SKM-1 (cell line): ENCODE measurements at regions not wholly inside any gene's neighbourhood (a gene's known extent, or its start where the extent isn't known, plus 50 kb on each side); places are given as distances from the start of the nearest gene placed in this dataset.

ENCODE experiments used
- DNase-seq: peaks from one replicate; lab custom pipeline; 2025; ENCODE audit not compliant: unreplicated experiment; lab: John Stamatoyannopoulos, UW

DNA sequence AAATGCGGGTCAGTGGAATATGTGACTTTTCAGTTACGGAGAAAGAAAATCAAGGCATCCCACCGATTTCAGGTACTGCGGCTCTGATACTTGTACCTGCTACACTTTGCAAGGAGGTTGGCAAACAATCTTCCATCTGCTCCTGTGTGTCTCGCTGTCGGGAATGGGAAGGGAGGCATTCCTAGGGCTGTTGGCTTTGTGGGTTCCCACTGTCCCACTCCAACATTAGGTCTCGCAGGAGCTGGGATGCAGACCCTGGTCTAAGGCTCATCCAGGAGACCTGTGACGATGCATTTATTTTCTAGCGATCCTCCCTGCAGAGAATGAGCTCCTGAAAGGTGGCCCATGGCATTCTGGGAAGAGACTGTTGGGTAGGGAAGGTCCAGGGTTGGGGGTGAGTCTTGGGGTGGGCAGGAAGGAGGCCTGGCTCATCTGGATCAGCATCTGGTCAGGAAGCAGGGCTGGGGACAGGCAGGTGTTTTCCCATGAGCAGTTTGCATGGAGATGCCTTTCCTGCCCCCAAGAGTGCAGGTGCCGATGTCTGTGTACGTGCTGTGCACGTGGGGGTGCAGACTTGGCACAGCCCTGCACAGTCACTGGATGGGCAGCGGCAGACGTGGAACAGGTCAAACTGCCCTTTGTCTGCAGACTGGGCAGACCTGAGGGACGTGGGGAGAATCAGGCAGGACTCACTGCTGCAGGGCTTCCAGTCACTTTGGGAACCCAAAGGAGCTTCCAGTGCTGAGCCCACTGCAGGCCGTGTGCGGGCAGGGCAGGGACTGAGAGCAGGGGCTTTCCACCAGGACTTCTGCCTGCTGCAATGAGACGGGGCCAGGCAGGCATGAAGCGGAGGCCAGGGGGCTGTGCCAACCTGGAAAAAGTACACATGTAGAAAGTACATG, 152.4 kb downstream of the TEX29 start:
- no peak for DNase-seq

DNA sequence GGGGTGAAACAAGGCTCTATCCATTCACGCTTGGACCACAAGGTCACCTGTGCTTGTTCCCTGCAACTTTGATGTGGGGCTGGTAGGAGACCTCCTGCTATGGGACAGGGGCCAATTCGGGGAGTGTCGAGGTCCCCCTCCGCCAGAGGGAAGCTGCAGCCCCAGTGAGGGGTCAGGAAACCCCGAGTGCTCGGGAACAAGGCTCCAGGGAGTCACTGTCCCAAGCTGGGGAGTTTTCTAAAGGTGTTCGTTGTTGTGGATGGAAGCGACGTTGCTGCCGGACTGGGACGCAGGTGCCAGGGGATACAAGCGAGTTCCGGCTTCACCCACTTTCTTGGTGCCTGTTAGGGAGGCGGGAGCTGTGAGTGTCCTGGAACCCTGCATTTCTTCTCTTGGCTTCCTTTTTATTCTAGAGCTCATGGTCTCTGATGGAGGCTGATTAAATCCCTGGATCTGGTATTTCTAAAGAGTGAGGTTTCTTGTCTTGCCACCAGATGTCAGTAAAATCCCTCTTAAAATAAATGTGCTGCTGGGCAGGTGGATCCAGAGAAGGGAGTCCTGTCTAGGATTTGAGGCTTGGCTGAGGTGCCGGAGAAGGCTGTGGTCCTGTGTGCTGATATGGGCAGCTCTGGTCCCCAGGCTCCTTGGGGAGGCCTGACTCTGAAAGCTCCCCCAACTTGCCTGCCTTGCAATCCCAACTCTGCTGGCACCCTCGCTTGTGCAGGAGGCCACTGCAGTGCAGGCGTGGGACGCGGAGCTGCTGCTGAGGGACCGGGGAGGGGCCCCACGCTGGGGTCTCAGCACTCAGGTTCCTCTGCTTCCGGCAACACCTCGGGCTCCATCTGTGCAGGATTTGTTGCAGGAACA, 153.9 kb downstream of the TEX29 start:
- DNase-seq = peak; percentile 2

DNA sequence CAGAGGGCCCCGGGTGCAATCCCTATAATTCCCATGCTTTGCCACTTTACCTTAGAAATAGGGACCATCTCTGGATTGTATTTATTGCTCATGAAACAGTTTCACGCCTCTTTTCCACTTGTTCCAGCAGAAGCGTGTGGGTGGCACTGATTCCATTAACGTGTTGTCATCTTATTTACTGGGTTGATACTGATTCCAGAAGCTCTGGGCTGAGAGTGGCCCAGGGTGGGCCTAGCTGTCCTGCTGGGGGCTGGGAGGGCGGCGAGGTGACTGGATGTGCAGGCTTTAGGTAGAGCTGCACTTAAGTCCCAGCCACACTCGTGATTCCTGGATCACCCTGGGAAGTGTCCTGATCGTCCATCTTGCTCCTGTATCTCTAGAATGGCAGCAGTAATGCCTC, 155.0 kb downstream of the TEX29 start:
- no peak for DNase-seq

DNA sequence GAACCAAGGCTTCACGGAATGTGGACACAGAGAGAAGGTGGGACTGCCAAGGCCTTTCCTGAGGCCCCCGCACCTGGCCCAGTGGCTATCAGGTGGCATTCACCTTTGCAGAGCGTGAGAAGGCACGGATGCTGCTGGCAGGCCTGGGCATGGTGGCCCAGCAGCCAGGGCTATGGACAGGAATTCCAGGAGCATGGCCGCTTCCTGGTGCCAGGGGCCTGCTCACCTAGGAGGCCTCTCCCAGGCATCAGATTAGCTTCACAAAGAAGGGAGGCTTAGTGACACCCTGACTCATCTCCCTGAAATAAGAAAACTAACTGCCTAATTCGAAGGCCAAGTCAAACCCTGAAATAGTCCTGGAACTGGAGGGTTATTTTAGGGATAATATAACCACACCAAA, 155.8 kb downstream of the TEX29 start:
- no peak for DNase-seq

DNA sequence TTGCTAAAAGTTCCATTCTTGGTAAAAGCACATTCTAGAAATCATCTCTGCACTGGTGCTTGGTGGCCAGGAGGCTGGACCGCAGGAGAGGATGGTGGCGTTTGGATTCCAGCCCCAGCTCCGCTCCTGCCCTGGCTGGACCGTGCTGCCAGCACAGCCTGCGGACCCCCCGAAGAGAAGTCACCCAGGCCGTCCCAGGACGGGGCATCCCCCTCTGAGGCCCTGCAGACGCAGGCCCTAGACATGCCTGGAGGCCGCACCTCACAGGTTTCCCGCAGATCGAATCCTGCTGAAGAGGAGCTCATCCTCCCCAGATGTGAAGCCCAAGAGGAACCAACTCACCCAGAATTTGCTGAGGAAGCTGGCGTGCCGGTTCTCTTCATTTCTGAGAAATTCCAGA, 159.0 kb downstream of the TEX29 start:
- DNase-seq = no peak

DNA sequence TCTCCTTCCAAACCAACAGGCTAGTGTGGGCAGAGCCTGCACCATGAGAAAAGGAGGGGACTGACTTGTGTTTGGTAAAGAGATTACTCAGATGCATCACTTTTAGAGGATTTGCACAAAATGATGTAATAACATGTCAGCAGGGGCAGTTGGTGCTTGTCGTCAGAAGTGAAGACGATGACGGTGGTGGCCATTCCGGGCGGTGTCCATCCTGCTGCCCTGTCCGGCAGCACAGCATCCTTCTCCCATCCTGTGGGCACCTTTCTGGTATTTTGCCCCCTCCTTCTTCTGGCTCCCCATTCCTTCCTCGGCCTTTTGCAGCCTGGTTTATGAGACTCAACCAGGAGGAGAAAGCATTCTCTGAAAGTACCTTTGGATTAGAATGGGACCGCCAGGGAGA, 160.1 kb downstream of the TEX29 start:
- no peak for DNase-seq

DNA sequence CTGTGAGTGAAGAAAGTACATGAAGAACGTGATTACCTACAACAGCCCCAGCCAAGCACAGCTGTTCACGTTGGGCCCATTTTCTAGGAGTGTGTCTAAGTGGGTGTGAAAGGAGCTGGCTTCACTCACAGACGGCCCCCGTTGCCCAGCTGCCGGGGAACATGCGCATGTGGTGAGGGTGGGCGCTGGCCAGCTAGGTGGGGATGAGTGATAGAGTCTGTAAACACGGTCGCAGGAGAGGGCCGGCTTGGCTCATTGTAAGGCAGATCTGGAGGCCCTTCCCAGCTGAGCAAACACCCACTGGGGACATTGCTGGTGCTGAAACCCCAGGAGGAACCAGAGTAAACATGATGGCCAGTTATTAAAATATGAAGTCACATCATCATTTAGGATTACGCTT, 160.5 kb downstream of the TEX29 start:
- no peak for DNase-seq

DNA sequence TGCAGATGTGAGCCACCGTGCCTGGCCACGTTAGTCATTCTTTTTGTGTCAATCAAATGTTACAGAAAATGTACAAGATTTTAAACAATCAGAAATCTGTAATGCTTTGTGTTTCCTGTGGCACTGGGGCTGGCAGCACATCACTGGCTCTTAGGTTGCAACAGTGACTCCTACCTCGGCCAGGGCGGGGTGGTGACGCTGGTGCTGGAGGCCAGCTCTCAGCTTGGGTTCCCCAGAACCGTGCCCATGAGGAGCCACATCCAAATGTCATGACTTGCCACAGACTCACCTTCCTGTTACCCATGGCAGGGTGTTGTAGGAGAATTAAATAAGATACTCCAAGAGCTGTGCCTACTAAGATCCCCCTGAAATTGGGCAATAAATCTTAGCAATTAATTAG, 161.7 kb downstream of the TEX29 start:
- DNase-seq = no peak

DNA sequence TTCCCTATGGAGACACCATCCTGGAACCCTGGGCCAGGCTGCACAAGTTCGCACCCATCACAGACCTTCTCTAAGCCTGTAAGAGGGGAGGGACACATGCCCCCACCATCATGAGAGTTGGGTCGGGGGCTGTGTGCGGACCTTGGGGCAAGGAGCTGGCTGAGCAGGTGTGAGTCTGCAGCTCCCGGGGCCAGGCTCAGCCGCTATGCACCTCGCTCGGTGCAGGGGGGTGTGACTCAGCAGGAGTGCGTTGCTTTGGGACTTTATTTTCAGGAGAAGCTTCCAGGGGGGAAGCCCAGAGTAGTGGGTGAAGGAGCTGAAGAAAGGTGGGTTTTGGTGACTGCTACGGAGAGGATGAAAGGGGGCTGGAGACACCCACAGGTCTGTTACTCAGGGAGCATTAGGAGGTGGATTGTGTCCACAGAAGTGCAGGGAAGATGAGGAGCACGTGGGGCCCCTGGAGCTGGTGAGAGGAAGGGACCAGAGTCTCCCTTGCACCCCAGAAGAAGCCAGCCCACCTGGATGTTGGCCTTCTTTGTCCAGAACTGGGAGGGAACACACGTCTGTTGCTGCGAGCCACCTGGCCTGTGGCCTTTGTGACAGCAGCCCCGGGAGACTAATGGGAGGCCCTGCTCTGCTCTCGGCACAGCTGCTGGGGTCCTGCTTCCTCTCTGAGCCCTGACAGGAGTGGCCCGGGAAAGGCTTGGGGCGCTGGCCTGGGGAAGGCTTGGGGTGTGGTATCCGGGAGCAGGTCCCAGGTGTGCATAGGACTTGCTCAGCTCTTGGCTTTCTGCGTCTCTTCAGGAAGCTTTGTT, 162.6 kb downstream of the TEX29 start:
- no peak for DNase-seq

DNA sequence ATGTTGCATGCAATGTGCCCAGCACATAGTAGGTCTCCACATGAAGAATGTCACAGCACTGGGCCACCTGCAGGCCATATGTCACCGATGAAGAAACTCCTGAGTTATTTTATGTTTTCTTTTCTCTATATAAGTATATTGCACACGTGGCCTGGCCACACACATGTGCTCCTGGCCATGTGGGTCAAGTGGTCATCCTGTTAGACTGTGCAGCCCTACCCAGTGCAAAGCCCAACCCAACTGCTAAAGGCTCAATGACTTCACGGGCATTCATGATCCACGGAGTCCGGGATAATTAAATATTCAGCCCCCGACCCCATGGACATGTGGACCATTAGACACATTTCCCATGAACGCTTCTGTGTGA, 163.2 kb downstream of the TEX29 start:
- DNase-seq = no peak

DNA sequence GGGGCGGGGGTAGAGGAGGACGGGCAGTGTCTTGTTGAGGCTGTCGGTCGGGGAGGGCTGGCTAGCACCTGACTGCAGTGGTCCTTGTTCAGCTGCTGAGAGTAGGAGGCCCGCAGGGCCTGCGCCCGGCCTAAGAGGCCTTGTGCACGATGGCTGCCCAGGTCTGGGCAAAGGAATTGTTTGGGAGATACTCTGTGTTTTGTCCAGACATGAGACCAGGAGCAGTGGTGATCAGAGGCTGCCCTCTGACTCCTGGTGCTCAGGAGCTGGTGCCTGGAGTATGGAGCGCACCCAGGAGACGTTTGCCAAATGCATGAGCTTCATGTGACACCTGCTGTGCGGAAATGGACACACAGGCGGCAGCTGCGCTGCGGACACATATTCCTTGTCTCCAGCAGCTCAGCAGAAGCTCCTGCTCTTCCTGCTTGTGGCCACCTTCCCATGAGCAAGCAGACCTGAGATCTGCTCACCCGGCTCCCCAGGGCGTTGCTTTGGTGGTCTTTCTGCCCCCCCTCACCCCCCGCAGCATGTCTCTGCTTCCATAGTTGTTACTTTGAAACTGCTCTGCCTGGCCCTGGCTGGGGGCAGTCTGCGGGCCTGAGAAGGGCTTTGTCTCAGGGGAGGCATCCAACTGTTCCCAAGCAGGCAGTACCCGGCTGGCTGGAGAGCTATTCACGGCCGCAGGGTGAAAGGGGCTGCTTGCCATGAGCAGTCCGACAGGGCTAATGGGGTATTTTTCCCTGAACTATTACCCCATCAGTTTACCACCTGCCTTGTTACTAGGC, 163.9 kb downstream of the TEX29 start:
- DNase-seq = no peak

DNA sequence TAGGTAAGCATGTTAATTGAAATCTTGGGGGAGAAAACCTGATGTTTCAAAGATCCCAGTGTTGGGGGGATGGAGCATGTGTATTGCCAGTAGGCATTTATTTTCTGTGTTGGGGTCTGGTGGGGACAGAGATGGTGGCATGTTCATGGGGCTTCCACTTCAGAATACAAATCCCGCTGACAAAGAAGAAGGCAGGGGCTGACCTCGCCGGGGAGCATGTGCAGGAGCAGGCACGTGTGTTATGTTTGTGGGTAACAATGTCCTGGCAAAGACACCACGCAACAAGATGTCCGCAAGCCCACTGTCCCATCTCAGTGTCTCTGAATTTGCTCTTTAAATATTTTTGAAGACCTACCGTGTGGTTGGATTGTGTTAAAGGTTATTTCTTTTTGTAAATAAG, 164.5 kb downstream of the TEX29 start:
- no peak for DNase-seq

DNA sequence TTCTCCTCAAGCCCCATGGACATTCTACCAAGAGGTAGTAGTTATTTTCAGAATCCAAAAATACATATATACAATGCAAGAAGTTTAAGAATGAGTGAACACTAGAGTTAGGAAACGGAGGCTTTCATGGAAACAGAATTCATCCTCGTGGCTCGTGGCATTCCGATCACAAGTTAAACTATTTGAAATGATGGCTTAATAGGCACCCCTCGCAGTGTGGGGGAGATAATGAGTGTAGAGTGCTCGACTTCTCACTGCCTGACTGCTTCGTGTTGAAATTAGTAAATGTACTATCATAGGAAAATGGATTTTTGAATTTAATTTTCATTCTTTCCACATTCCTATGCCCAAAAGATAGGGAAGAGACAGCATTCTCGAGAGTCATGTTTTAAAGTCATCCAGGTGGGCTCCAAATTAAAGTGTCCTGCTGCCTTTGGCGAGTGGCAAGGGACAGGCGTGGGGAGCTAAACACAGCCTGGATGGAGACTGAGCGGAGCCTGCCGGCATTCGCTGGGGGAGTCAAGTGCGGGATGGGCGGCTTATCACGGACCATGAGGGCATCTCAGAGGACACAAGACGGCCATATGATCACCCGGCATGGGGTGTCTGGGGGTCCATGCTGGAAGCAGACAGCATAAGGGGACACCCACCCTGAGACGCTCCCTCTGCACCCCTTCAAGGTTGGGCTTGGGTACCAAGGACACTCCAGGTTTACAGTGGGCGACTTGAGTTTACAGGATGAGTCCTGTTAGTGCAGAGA, 165.2 kb downstream of the TEX29 start:
- DNase-seq = no peak

DNA sequence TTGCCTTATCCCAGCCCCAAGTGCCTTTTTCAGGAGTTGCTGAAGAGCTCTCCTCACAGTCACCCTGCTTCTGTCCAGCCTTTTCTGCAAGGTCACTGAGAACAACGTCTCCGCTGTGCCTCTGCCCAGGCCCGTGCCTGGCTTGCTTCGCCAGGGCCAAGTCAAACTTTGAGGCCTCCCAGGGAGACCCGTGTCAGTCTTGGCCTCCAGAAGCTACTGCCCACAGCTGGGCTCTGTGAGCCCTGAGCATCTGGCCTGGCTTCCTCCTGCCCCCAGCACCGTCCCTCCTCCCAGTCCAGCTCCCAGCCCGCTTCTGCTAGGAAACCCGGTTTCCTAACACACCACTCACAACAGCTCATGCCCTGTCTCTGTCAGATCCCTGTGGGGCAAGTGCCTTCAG, 165.9 kb downstream of the TEX29 start:
- no peak for DNase-seq

DNA sequence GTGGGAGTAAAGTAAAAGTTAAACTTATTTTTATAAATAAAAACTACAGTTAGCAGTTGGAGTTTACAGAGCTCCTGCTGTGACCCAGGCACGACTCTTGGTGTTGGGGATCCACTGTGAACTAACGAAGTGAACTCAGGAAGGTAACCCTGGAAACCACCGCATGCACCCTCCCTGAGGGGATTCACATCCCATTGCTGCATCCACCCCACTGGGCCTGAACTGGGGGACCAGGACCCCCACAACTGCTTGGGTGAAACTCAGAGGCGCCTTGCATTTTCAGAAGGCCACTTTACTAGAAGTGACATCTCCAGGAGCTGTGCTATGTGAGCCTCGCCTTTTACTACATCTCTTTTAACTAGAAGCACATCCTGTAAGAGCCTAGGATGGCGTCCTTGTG, 166.4 kb downstream of the TEX29 start:
- DNase-seq = no peak

DNA sequence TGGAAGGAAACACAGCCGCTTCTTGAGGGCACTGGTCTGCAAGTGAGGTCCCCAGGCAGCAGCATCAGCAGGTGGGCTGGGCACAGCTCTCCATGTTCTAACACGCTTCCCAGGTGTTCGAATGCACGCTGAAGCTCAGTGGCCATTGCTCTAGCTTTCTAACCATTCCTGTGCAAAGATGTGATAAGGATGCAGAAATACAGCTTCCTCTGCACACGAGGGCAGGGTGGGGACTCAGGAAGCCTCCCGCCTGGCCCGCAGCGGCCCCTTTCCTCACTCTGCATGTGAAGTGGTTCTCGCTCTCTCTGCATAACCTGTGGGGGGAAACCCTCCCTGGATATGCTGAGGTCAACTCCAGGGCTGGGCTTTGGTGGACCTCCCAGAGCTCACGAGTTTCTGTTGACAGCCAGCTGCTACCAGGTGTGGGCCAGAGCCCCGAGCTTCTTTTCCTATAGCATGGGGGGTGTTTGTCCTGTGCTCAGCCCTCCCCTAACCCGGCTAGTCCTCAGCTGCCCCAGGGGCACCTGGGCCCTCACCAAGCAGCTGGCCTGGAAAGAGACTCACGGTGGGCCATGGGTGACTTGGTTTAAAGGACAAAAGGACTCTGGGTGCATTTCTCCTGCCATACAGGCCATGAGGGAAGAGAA, 168.2 kb downstream of the TEX29 start:
- no peak for DNase-seq

DNA sequence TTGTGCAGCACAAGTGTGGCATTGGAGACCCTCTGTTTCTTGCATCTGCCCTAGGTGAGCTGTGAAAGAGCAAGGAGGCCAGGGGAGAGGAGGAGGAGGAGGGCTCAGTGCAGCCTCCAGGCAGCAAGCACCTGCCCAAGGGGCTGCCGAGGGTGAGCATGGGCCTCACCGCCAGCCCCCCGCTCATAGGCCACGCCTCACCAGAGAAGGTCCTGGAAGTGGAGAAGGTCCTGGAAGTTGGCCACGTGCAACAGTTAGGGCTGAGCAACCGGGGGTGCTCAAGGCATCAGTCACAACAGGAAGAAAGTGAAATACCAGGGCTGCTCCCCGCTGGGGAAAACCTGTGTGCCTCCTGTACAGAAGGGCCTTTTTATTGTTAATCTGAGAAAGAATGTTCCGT, 168.9 kb downstream of the TEX29 start:
- DNase-seq = no peak

DNA sequence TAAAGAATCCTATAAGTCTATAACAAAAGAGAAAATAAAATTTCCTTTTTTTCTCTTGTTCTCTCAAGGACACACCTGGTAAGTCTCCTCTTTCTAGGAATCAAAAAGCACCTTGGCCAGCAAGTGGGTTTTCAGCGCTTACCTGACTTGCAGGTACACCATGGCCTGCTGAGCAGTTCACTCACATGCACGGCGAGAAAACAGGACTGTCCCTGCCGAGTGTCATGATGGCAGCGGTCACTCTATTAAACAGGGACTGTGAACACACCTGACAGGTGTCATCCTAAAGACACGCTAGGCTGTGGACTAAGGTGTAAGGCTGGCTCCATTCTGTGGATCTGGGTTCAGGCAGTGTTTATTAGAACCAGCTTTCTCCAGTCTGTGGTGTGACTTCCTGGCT, 170.2 kb downstream of the TEX29 start:
- no peak for DNase-seq

DNA sequence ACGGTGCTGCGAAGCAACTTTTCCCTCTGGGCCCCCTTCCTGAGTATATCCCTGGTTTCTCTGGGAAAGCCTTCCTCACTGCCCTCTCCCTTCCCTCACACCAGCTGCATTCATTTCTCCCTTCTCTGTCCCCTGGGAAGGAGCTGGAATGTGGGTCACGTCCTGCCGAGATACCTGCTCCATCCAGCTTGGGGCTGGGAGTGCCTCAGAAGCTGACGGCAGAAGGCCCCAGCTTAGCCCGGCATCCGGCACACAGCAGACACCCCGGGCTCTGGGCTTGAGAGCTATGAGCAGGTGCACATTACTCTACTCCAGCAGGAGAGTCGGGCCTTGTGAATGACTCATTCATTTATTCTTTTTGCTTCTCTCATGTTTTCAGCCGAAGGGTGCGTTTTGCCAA, 170.6 kb downstream of the TEX29 start:
- DNase-seq = no peak
